BLaER1 treated with 17β-estradiol and CSF1 and Interleukin-3, amounts not matched to agents 10 nM and 100 nM (cell line): ENCODE measurements at regions not wholly inside any gene's neighbourhood (a gene's known extent, or its start where the extent isn't known, plus 50 kb on each side); places are given as distances from the start of the nearest gene placed in this dataset.

Experiments
- H3K27ac ChIP-seq, 11 experiments: shearing (Covaris generic); formaldehyde crosslinking; 2 replicates each; pipeline ENCODE4 v1.8.1; 2022
- H3K27me3 ChIP-seq, 11 experiments: shearing (Covaris generic); formaldehyde crosslinking; 2 replicates each; pipeline ENCODE4 v1.8.1; 2022
- H3K36me3 ChIP-seq, 11 experiments: shearing (Covaris generic); formaldehyde crosslinking; 2 replicates each; pipeline ENCODE4 v1.8.1; 2022
- H3K4me1 ChIP-seq, 10 experiments: shearing (Covaris generic); formaldehyde crosslinking; 2 replicates each; pipeline ENCODE4 v1.8.1; 2022
- H3K4me2 ChIP-seq, 11 experiments: shearing (Covaris generic); formaldehyde crosslinking; 2 replicates each; pipeline ENCODE4 v1.8.1; 2022
- H3K4me3 ChIP-seq, 10 experiments: shearing (Covaris generic); formaldehyde crosslinking; 2 replicates each; pipeline ENCODE4 v1.8.1; 2022
- H3K9ac ChIP-seq, 11 experiments: shearing (Covaris generic); formaldehyde crosslinking; 2 replicates each; pipeline ENCODE4 v1.8.1; 2022
- H3K9me3 ChIP-seq, 11 experiments: shearing (Covaris generic); formaldehyde crosslinking; replicated peaks in 1 of 11; 2 replicates each; pipeline ENCODE4 v1.8.1; 2022
- H4K20me1 ChIP-seq, 11 experiments: shearing (Covaris generic); formaldehyde crosslinking; 2 replicates each; pipeline ENCODE4 v1.8.1; 2022
- Cebpa-rat ChIP-seq, 11 experiments: shearing (Covaris generic); IDR thresholded peaks; 2 replicates each; pipeline ENCODE4 v1.8.1; 2022

DNA sequence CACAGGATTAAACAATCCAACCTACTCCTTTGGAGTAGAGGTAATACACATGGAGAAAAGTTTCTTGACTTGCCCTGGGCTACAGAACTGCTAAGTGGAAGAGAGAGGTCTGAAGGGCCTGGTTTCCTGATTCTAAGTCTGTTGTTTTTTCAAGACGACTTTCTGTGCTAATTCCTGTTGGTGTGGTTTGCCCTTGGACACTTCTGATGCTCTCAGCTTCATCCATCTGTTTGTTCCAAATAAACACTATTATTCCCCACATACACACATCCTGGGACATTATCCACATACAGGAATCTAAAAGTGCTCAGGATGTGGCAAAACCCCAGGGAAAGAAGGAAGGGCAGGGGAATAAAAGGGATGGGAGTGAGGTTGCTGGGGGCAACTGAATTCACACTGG, 393.5 kb upstream of the TBL1XR1 start:
- no peak for TF ChIP-seq Cebpa-rat (IDR thresholded peaks at IDR 0.05)
- Histone ChIP-seq H3K9me3 (peaks cover 4 to 66% (median 16%) of the 10 kb centered on the region in 11 experiments; a peak in 19 of 22 replicates), H3K36me3 (no peaks in the 10 kb centered on the region), H3K4me3 (no peak overlapping the region), H4K20me1 (no peaks in the 10 kb centered on the region), H3K9ac (peak overlapping the region in 5 of 11 experiments; percentile 23 to 55 (median 44); a peak in 7 of 22 replicates), H3K27ac (peak overlapping the region; percentile 26 to 81 (median 69); a peak in 21 of 22 replicates), H3K4me1 (peaks cover 44 to 66% (median 52%) of the 10 kb centered on the region in 10 experiments), H3K4me2 (peak overlapping the region; percentile 56 to 79 (median 64)), H3K27me3 (no peaks in the 10 kb centered on the region)

DNA sequence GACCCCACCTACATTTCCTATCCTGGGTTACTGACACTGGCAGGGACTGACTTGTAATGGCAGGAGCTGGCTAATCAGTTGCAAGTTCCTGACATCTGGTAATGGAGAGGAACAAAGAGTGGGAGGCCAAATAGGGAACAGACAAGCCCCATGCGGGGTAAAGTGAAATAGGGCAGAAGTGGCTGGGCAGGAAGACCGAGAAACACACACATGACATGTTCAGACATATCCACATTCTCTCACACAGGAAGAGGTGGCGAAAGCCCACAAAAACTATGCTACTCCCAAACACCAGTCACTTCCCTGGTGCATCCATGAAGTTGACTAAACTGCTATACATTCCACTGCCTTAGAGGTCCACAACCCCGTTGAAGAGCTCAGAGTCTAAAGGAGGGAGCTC, 394.1 kb upstream of the TBL1XR1 start:
- no peaks in the 10 kb centered on the region for H3K36me3 ChIP-seq
- no peaks in the 10 kb centered on the region for H4K20me1 ChIP-seq
- H3K27me3 ChIP-seq: no peaks in the 10 kb centered on the region
- H3K9me3 ChIP-seq: peaks cover 4 to 66% (median 15%) of the 10 kb centered on the region in 11 experiments; a peak in 19 of 22 replicates
- TF ChIP-seq Cebpa-rat (IDR thresholded peaks at IDR 0.05): no peak
- H3K4me2 ChIP-seq: peak overlapping the region; percentile 56 to 79 (median 64)
- peaks cover 50 to 72% (median 57%) of the 10 kb centered on the region in 10 experiments for H3K4me1 ChIP-seq
- peak overlapping the region; percentile 26 to 81 (median 69); a peak in 21 of 22 replicates for H3K27ac ChIP-seq
- peak overlapping the region in 6 of 11 experiments; percentile 23 to 55 (median 39); a peak in 8 of 22 replicates for H3K9ac ChIP-seq
- no peak overlapping the region for H3K4me3 ChIP-seq

DNA sequence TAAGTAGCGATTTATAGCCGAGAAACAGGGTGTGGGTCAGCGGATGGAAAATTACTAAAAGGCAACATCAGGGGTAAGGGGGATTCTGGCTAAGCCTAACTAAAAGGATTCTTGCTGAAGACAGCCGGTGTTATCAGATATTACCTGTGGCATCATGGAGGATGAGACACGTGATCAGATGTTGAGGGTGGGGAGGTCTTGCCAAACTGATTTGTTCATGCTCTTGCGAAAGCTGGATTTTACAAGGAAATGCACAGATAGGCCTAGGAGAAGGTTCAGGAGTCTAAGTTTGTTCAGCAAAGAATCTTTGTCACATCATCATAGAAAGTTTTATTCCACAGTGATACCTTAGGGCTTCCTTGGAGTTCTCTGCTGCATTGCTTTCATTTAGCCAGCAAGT, 396.8 kb upstream of the TBL1XR1 start:
- peaks cover 0 to 49% (median 0%) of the 10 kb centered on the region in 11 experiments; a peak in 13 of 22 replicates for H3K9me3 ChIP-seq
- no peak overlapping the region for H3K4me3 ChIP-seq
- H4K20me1 ChIP-seq: no peaks in the 10 kb centered on the region
- no peaks in the 10 kb centered on the region for H3K36me3 ChIP-seq
- TF ChIP-seq Cebpa-rat (IDR thresholded peaks at IDR 0.05): no peak
- peaks cover 77 to 96% (median 83%) of the 10 kb centered on the region in 10 experiments for H3K4me1 ChIP-seq
- H3K27ac ChIP-seq: peak overlapping the region in 3 of 11 experiments; percentile 6 to 10 (median 7); a peak in 2 of 22 replicates
- H3K4me2 ChIP-seq: peak overlapping the region in 9 of 11 experiments; percentile 2 to 93 (median 10); a peak in 6 of 22 replicates
- H3K9ac ChIP-seq: no peak overlapping the region
- no peaks in the 10 kb centered on the region for H3K27me3 ChIP-seq

DNA sequence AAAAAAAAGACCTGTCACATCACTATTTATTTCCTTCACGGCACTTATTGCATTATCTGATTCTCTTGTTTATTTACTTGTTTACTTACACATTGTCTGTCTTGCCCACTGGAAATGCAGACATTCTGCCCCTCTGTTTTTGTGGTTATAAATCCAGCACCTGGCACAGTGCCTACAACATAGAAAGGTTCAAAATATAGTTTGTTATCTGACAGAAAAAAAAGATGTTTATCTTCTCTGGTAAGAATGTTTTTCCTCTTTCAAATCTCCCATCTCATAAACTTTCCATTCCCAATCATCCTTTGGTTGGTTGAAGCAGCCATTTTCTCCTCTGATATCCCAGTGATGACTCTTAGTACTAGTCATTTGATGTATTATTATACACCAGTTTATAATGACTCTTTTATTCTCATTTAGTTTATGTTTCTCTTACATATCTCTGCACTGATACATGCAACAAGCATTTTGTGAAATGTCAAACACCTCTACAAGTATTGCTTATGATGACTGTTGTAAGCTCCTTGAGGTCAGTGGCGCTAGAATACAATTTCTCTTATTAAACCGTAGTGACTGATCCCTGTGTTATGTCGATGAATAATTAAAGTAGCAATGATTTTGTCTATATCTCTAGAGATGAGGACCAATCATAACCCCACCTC, 398.4 kb upstream of the TBL1XR1 start:
- TF ChIP-seq Cebpa-rat (IDR thresholded peaks at IDR 0.05): no peak
- Histone ChIP-seq H3K4me1 (peaks cover 81 to 96% (median 84%) of the 10 kb centered on the region in 10 experiments), H3K4me2 (peak overlapping the region in 10 of 11 experiments; percentile 74 to 95 (median 82); a peak in 20 of 22 replicates), H3K9ac (no peak overlapping the region), H3K27me3 (no peaks in the 10 kb centered on the region), H3K9me3 (peaks cover 0 to 39% (median 0%) of the 10 kb centered on the region in 11 experiments; a peak in 12 of 22 replicates), H3K27ac (peak overlapping the region in 8 of 11 experiments; percentile 84 to 95 (median 92); a peak in 11 of 22 replicates), H4K20me1 (no peaks in the 10 kb centered on the region), H3K36me3 (no peaks in the 10 kb centered on the region), H3K4me3 (no peak overlapping the region)

DNA sequence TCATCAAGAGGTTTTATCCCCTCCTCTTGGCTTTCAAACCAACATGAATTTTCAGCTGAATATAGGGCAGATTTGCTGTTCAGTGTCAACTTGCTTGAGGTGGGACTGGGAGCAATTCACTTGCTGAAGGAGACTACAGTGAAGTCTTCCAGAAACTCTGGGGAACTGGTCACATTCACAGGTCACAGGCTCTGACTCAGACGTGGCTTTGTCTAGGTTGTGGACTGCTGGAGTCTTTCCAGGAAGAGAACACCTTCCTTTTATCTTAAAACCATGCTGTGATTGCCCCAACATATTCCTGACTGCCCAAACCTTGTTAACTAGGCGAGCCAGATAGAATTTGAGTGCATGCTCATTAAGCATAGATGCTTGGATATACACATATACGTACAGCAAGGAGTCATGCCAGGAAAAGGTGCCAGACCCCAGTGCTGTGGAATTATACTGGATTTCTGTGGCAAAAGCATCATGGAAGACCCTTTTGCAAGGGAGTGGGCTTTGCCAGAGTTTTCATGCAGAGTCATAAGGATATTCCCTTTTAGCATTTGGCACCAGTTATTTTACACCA, 399.1 kb upstream of the TBL1XR1 start:
- peak overlapping the region; percentile 74 to 95 (median 83) for H3K4me2 ChIP-seq
- H3K4me1 ChIP-seq: peaks cover 81 to 96% (median 84%) of the 10 kb centered on the region in 10 experiments
- peaks cover 0 to 38% (median 0%) of the 10 kb centered on the region in 11 experiments; a peak in 12 of 22 replicates for H3K9me3 ChIP-seq
- TF ChIP-seq Cebpa-rat (IDR thresholded peaks at IDR 0.05): no peak
- 0 out of 20 replicates have a peak overlapping the region, but pooled peaks of 1 of the 10 experiments have one; percentile 16 for H3K4me3 ChIP-seq
- no peaks in the 10 kb centered on the region for H3K27me3 ChIP-seq
- no peaks in the 10 kb centered on the region for H4K20me1 ChIP-seq
- peak overlapping the region in 7 of 11 experiments; percentile 7 to 79 (median 76); a peak in 5 of 22 replicates for H3K9ac ChIP-seq
- H3K36me3 ChIP-seq: no peaks in the 10 kb centered on the region
- H3K27ac ChIP-seq: peak overlapping the region in 9 of 11 experiments; percentile 84 to 95 (median 92); a peak in 17 of 22 replicates

DNA sequence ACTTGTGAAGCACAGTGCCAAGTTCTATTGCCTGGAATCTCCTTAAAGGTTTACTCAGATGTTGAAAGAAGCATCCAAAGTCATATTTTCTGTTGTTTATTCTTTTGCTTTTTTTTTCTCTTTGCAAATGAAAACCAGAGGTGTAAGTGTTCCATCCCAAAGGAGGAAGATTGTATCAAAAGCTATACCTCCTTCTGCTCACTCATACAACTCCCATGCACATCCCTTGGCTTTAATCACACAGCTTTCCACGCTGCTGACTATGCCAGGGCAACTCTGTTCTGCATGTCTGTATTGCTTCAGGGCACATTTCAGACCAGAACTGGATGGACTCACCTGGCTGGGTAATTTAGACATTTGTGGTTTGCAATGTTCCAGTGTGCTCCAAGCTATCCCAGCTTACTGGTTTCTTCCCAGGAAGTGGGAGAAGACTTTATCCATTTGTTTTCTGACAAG, 399.6 kb upstream of the TBL1XR1 start:
- Histone ChIP-seq H3K27ac (peak overlapping the region; percentile 70 to 95 (median 89); a peak in 21 of 22 replicates), H3K27me3 (no peaks in the 10 kb centered on the region), H3K4me3 (peak overlapping the region in 6 of 10 experiments; percentile 8 to 46 (median 18); a peak in 7 of 20 replicates), H3K9me3 (peaks cover 0 to 39% (median 0%) of the 10 kb centered on the region in 11 experiments; a peak in 12 of 22 replicates), H3K4me2 (peak overlapping the region; percentile 74 to 95 (median 83)), H3K36me3 (no peaks in the 10 kb centered on the region), H4K20me1 (no peaks in the 10 kb centered on the region), H3K9ac (peak overlapping the region in 10 of 11 experiments; percentile 53 to 82 (median 76); a peak in 19 of 22 replicates), H3K4me1 (peaks cover 81 to 96% (median 84%) of the 10 kb centered on the region in 10 experiments)
- TF ChIP-seq Cebpa-rat (IDR thresholded peaks at IDR 0.05): no peak

DNA sequence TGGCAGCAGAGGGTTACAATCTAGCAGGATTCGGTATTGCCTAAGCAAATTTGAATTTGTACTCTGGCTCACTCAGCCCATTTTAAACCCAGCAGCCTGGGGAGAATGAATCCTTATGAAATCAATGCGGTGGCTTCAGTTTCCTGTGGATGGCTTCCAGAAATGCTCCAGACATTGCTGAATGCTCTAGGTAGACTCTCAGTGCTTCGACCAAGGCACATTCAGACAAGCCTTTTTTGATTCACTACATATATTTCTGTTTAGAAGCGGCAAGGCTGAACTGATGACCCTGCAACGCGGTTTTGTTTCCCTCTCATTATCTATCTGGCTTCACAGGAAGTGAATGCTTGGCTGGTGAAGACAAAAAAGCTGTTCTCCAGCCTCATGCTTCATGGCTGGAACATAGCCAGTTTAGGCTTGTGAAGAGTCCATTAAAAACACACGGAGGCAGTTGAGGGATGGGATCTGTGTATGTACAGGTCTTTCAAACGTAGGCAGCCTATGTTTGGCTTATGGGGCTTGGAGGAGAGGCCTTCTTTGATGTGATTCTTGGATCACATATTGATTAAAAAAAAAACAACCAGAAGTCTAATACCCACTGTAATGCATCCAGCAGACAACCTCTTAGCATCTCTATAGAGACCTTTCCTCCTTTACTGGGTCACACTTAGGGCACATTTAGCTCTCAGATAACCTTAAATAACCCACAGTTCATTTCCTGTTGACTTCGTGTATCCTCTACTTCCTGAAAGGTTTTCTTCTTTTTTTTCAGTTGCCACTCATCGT, 400.2 kb upstream of the TBL1XR1 start:
- H4K20me1 ChIP-seq: no peaks in the 10 kb centered on the region
- peak overlapping the region; percentile 70 to 95 (median 89) for H3K27ac ChIP-seq
- no peaks in the 10 kb centered on the region for H3K27me3 ChIP-seq
- peaks cover 81 to 96% (median 88%) of the 10 kb centered on the region in 10 experiments for H3K4me1 ChIP-seq
- peak overlapping the region in 7 of 10 experiments; percentile 9 to 46 (median 21); a peak in 9 of 20 replicates for H3K4me3 ChIP-seq
- peaks cover 0 to 35% (median 0%) of the 10 kb centered on the region in 11 experiments; a peak in 12 of 22 replicates for H3K9me3 ChIP-seq
- H3K4me2 ChIP-seq: peak overlapping the region; percentile 74 to 95 (median 83)
- peak in 1 of 11 experiments; percentile 47; a peak in 1 of 22 replicates for TF ChIP-seq Cebpa-rat (IDR thresholded peaks at IDR 0.05)
- H3K36me3 ChIP-seq: no peaks in the 10 kb centered on the region
- peak overlapping the region; percentile 53 to 82 (median 76); a peak in 21 of 22 replicates for H3K9ac ChIP-seq
